Sigmoid colon (tissue), 4 donors: ENCODE measurements at regions not wholly inside any gene's neighbourhood (a gene's known extent, or its start where the extent isn't known, plus 50 kb on each side); places are given as distances from the start of the nearest gene placed in this dataset.

Source experiments
- CTCF ChIP-seq, 4 experiments: fragments of 450-650 bp in 3 of 4; fragments of 200-600 bp in 1 of 4; IDR thresholded peaks; one replicate each; pipeline ENCODE4 v1.5.1; 2016 to 2019; ENCODE audit warnings: antibody characterized with exemption in 4 of 4, mild to moderate bottlenecking in 3 of 4, moderate library complexity in 2 of 4
- EP300 ChIP-seq, 4 donors: sonication (generic); formaldehyde crosslinking; IDR thresholded peaks; one replicate each; pipeline ENCODE4 v1.6.1; 2017; ENCODE audit warnings: antibody characterized with exemption in 4 of 4
- POLR2A ChIP-seq, 2 donors: fragments of 450-650 bp; IDR thresholded peaks; one replicate each; pipeline ENCODE4 v1.6.1; 2016; ENCODE audit warnings: antibody characterized with exemption in 2 of 2, mild to moderate bottlenecking in 2 of 2, moderate library complexity in 2 of 2
- POLR2AphosphoS5 ChIP-seq, 4 donors: sonication (generic); formaldehyde crosslinking; IDR thresholded peaks; one replicate each; pipeline ENCODE4 v1.6.1; 2017; ENCODE audit warnings: antibody characterized with exemption in 4 of 4

GRCh38 chr6:9388596-9388995 lies 953.3 kb upstream of the SLC35B3 start:
- TF ChIP-seq POLR2AphosphoS5 (IDR thresholded peaks at IDR 0.05) (no peak), CTCF (IDR thresholded peaks at IDR 0.05) (no peak), POLR2A (IDR thresholded peaks at IDR 0.05) (no peak), EP300 (IDR thresholded peaks at IDR 0.05) (no peak)
